Natural killer cell (primary cell): ENCODE measurements at regions not wholly inside any gene's neighbourhood (a gene's known extent, or its start where the extent isn't known, plus 50 kb on each side); places are given as distances from the start of the nearest gene placed in this dataset.
"Not testable (repeated sequence)": the region's sequence is repeated elsewhere in the genome, so short reads cannot be mapped to it uniquely, and the experiment has no call there.

Experiments used
- ATAC-seq, 3 donors: fragments of 150-1000 bp in 2 of 3; fragments of 200-7000 bp in 1 of 3; cut with Tn5 transposase; 1 replicate in 1 of 3; 2 replicates in 2 of 3; pipeline ENCODE4 v1.10.0; 2021; ENCODE audit warnings: mild to moderate bottlenecking in 2 of 3, moderate library complexity in 2 of 3
- DNase-seq, 2 donors: peaks; one replicate each; pipeline versions ENCODE4 v3.0.0 to v3.0.0-alpha.2; 2013 to 2021; ENCODE audit warnings: mixed read lengths in 1 of 2
- H3K27ac ChIP-seq: one replicate; pipeline ENCODE4 v1.5.1; 2013; ENCODE audit warnings: mild to moderate bottlenecking, low read length
- H3K27me3 ChIP-seq: one replicate; pipeline ENCODE4 v1.6.1; 2013; ENCODE audit warnings: low read length; ENCODE audit not compliant: control insufficient read depth, insufficient read depth
- H3K36me3 ChIP-seq: one replicate; pipeline ENCODE4 v1.6.1; 2013; ENCODE audit warnings: low read length; ENCODE audit not compliant: control insufficient read depth, insufficient read depth
- H3K4me1 ChIP-seq: one replicate; pipeline ENCODE4 v1.6.1; 2013; ENCODE audit warnings: low read length; ENCODE audit not compliant: control insufficient read depth, insufficient read depth
- H3K4me3 ChIP-seq: one replicate; pipeline ENCODE4 v1.5.1; 2013; ENCODE audit warnings: low read length
- H3K9me3 ChIP-seq: one replicate; pipeline ENCODE4 v1.6.1; 2013; ENCODE audit warnings: low read length; ENCODE audit not compliant: control insufficient read depth, insufficient read depth
- H3K27ac Mint-ChIP-seq, 2 donors: one replicate each; pipeline ENCODE4 v1.8.0; 2022; ENCODE audit warnings: mild to moderate bottlenecking in 2 of 2, mixed read lengths in 2 of 2, moderate library complexity in 1 of 2
- H3K27me3 Mint-ChIP-seq, 2 donors: one replicate each; pipeline ENCODE4 v1.8.0; 2022; ENCODE audit warnings: low read depth in 2 of 2, mixed read lengths in 2 of 2
- H3K36me3 Mint-ChIP-seq: one replicate; pipeline ENCODE4 v1.8.0; 2022; ENCODE audit warnings: mixed read lengths
- H3K4me1 Mint-ChIP-seq, 2 donors: one replicate each; pipeline ENCODE4 v1.8.0; 2022; ENCODE audit warnings: mixed read lengths in 2 of 2
- H3K4me3 Mint-ChIP-seq: one replicate; pipeline ENCODE4 v1.8.0; 2022; ENCODE audit warnings: mild to moderate bottlenecking, moderate library complexity, mixed read lengths
- H3K9me3 Mint-ChIP-seq, 2 donors: one replicate each; pipeline ENCODE4 v1.8.0; 2022; ENCODE audit warnings: mixed read lengths in 2 of 2
- WGBS: methylation state at CpG from one replicate; pipeline ENCODE4 v1.1.7; 2013; ENCODE audit warnings: missing lambda C conversion rate; ENCODE audit not compliant: insufficient coverage; 5-methylcytosine and 5-hydroxymethylcytosine counted together
- intact Hi-C: fragments of 100-400 bp; cut with micrococcal nuclease; formaldehyde crosslinking; loops from one replicate; pipeline ENCODE4 v1.14.2; 2022
- TF ChIP-seq, protein P1 (sequence below): fragments of 200-600 bp; IDR thresholded peaks from one replicate; pipeline ENCODE4 v1.8.0; 2022; ENCODE audit warnings: antibody characterized with exemption

DNA sequence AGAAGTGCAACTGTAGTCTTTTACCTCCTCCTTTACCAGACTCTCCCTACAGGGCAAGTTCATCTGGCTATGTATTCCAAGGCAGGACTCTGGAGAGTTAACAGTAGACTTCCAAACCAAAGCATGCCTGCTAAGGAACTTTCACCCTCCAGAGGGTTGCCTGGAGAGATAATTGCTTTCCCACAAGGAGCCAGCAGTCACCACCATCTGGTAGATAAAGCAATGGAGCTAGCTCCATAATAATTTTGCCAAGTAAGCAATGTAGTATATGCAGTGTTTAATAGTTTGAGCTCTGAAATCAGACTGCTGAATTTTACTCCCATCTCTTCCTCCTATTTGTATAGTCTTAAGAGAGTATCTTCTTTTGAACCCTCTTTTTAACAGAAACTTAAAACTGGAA, 566.8 kb upstream of the PTGER4 start:
- ATAC-seq (no peak), DNase-seq (no peak)
- H3K4me1 Mint-ChIP-seq: no peaks in the 10 kb centered on the region
- intact Hi-C loops: no loop called here
- Histone ChIP-seq H3K4me3 (no peak overlapping the region), H3K27ac (no peak overlapping the region), H3K36me3 (no peaks in the 10 kb centered on the region), H3K9me3 (no peaks in the 10 kb centered on the region), H3K4me1 (no peaks in the 10 kb centered on the region), H3K27me3 (no peaks in the 10 kb centered on the region)
- TF ChIP-seq, protein P1, sequence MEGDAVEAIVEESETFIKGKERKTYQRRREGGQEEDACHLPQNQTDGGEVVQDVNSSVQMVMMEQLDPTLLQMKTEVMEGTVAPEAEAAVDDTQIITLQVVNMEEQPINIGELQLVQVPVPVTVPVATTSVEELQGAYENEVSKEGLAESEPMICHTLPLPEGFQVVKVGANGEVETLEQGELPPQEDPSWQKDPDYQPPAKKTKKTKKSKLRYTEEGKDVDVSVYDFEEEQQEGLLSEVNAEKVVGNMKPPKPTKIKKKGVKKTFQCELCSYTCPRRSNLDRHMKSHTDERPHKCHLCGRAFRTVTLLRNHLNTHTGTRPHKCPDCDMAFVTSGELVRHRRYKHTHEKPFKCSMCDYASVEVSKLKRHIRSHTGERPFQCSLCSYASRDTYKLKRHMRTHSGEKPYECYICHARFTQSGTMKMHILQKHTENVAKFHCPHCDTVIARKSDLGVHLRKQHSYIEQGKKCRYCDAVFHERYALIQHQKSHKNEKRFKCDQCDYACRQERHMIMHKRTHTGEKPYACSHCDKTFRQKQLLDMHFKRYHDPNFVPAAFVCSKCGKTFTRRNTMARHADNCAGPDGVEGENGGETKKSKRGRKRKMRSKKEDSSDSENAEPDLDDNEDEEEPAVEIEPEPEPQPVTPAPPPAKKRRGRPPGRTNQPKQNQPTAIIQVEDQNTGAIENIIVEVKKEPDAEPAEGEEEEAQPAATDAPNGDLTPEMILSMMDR: no peak
- H3K27me3 Mint-ChIP-seq: peaks cover 8 to 11% of the 10 kb centered on the region in 2 donors
- H3K36me3 Mint-ChIP-seq: no peaks in the 10 kb centered on the region
- H3K4me3 Mint-ChIP-seq: no peak overlapping the region
- H3K9me3 Mint-ChIP-seq: no peaks in the 10 kb centered on the region
- H3K27ac Mint-ChIP-seq: no peak overlapping the region

GRCh38 chr5:40111036-40111435, 568.7 kb upstream of the PTGER4 start:
- H3K27ac ChIP-seq, H3K36me3 Mint-ChIP-seq, H3K27ac Mint-ChIP-seq, ATAC-seq, intact Hi-C loops, H3K4me3 ChIP-seq, H3K4me1 ChIP-seq, H3K9me3 Mint-ChIP-seq, H3K4me3 Mint-ChIP-seq, H3K27me3 ChIP-seq, H3K9me3 ChIP-seq, H3K4me1 Mint-ChIP-seq, H3K36me3 ChIP-seq, DNase-seq: not testable (repeated sequence)
- peaks cover 8 to 11% of the 10 kb centered on the region in 2 donors for H3K27me3 Mint-ChIP-seq
- WGBS: 97% methylated on average over 4 of the region's 4 CpGs

DNA sequence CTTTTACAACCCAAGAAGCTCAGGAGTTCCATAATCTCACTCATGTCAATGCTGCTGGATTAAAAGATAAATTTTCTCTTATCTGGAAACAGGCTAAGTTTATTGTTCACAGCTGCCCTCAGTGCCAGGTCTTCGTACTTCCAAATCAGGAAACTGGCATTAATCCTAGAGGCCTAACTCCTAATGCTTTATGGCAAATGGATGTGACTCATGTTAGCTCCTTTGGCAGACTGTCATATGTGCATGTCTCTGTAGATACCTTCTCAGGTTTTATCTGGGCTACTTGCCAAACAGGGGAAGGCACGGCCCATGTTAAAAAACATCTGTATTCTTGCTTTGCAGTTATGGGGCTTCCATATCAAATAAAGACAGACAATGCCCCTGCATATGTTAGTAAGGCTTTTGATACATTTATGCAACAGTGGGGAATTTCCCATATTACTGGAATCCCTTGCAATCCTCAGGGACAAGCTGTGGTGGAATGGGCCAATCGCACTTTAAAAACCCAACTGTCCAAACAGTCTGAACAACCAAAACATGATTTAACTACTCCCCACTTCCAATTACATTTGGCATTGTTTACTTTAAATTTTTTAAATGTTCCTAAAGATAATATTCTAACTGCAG, 570.8 kb upstream of the PTGER4 start:
- H3K27ac Mint-ChIP-seq, H3K9me3 Mint-ChIP-seq, DNase-seq, H3K4me1 ChIP-seq, ATAC-seq, H3K4me3 ChIP-seq, H3K9me3 ChIP-seq, H3K4me3 Mint-ChIP-seq, H3K4me1 Mint-ChIP-seq, H3K36me3 ChIP-seq, H3K36me3 Mint-ChIP-seq, H3K27me3 ChIP-seq, H3K27ac ChIP-seq, intact Hi-C loops: not testable (repeated sequence)
- H3K27me3 Mint-ChIP-seq: peaks cover 8 to 11% of the 10 kb centered on the region in 2 donors
- 100% methylated on average over 3 of the region's 3 CpGs for WGBS

- DNase-seq, H3K4me1 Mint-ChIP-seq, H3K4me1 ChIP-seq, H3K4me3 ChIP-seq, H3K9me3 ChIP-seq, H3K4me3 Mint-ChIP-seq, ATAC-seq, intact Hi-C loops, H3K36me3 ChIP-seq, H3K27me3 ChIP-seq, H3K27me3 Mint-ChIP-seq, H3K27ac Mint-ChIP-seq, H3K36me3 Mint-ChIP-seq, H3K27ac ChIP-seq: not testable (repeated sequence)
- H3K9me3 Mint-ChIP-seq: peaks cover 4 to 12% of the 10 kb centered on the region in 2 donors
- WGBS: 74% methylated on average over 3 of the region's 4 CpGs
Observed at GRCh38 chr5:40107786-40108185, 571.9 kb upstream of the PTGER4 start.

DNA sequence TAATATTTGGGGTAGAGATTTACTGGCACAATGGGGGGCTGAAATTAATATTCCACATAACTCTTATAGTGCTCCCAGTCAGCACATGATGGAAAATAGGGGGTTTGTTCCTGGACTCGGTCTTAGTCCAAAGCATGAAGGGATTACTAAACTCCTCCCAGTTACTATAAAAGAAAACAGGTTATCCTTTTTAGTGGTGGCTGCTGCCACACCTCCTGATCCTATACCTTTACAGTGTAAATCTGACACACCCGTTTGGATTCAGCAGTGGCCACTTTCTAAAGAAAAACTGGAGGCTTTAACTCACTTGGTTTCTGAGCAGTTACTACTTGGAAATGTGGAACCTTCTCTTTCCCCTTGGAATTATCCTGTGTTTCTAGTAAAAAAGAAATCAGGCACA, 572.9 kb upstream of the PTGER4 start:
- Mint-ChIP-seq H3K36me3 (peaks cover 7% of the 10 kb centered on the region), H3K27me3 (peaks cover 0 to 2% of the 10 kb centered on the region in 2 donors), H3K27ac (no peak overlapping the region), H3K4me3 (no peak overlapping the region), H3K9me3 (peaks cover 4 to 12% of the 10 kb centered on the region in 2 donors), H3K4me1 (no peaks in the 10 kb centered on the region)
- Histone ChIP-seq H3K27ac (no peak overlapping the region), H3K27me3 (no peaks in the 10 kb centered on the region), H3K36me3 (no peaks in the 10 kb centered on the region), H3K9me3 (no peaks in the 10 kb centered on the region), H3K4me3 (no peak overlapping the region), H3K4me1 (no peaks in the 10 kb centered on the region)
- ATAC-seq (no peak), DNase-seq (no peak)
- intact Hi-C loops: no loop called here
- TF ChIP-seq, protein P1: no peak
- WGBS: 94% methylated on average over 2 of the region's 2 CpGs
